Peyer's patch (tissue), 4 donors: ENCODE measurements at regions not wholly inside any gene's neighbourhood (a gene's known extent, or its start where the extent isn't known, plus 50 kb on each side); places are given as distances from the start of the nearest gene placed in this dataset.
"Not testable (repeated sequence)": the region's sequence is repeated elsewhere in the genome, so short reads cannot be mapped to it uniquely, and the experiment has no call there.

Source experiments
- CTCF ChIP-seq, 6 experiments: fragments of 450-650 bp in 4 of 6; fragments of 200-600 bp in 2 of 6; sonication (generic) in 1 of 6; IDR thresholded peaks; one replicate each; pipeline ENCODE4 v1.5.1; 2017 to 2019; ENCODE audit warnings: antibody characterized with exemption in 6 of 6, mild to moderate bottlenecking in 3 of 6, moderate library complexity in 1 of 6
- POLR2A ChIP-seq, 2 donors: fragments of 450-650 bp; IDR thresholded peaks; one replicate each; pipeline ENCODE4 v1.5.1; 2017; ENCODE audit warnings: antibody characterized with exemption in 2 of 2, mild to moderate bottlenecking in 2 of 2, moderate library complexity in 2 of 2

- TF ChIP-seq CTCF, POLR2A (IDR thresholded peaks at IDR 0.05): not testable (repeated sequence)
Observed at GRCh38 chr2:87516369-87516967, 231.4 kb upstream of the PLGLB2 start.
